K562 (cell line): ENCODE measurements at regions not wholly inside any gene's neighbourhood (a gene's known extent, or its start where the extent isn't known, plus 50 kb on each side); places are given as distances from the start of the nearest gene placed in this dataset.

ENCODE experiments used
- ATAC-seq: fragments of 200-7000 bp; cut with Tn5 transposase; 3 replicates; pipeline ENCODE4 v1.9.1; 2020; ENCODE audit warnings: moderate library complexity
- BruUV-seq: library from RNA; stranded (reverse); fragments of 400-500 nt; replicated peaks from 2 replicates; lab custom pipeline; 2021; lab: Mats Ljungman, UMichigan
- CTCF ChIA-PET: fragments of 300-600 bp; formaldehyde crosslinking; extraction: SDS; loops from one replicate; lab custom pipeline; 2021; ENCODE audit warnings: low intra/inter-chr PET ratio; lab: Yijun Ruan, JAX
- POLR2A ChIA-PET: fragments of 300-600, 350-650 bp; sonication (Branson Sonifier 250); formaldehyde crosslinking; extraction: SDS; loops from one replicate; lab custom pipeline; 2021; ENCODE audit warnings: antibody characterized with exemption, inconsistent platforms; lab: Yijun Ruan, JAX
- DNase-seq, 4 experiments: peaks; one replicate each; pipeline versions ENCODE4 v3.0.0 to v3.0.0-alpha.2; 2011 to 2018; ENCODE audit warnings: low spot score in 3 of 4, mixed read lengths in 3 of 4; ENCODE audit errors: extremely low read depth in 1 of 4
- FAIRE-seq: peaks from 2 replicates; lab custom pipeline; 2011; peaks lifted over from hg19 to GRCh38; lab: Jason Lieb, UNC
- H2AFZ ChIP-seq: 2 replicates; pipeline ENCODE4 v1.6.0; 2011; ENCODE audit warnings: low read depth, low read length, control low read depth, inconsistent platforms
- H3K27ac ChIP-seq: fragments of 200-600 bp; 3 replicates; pipeline ENCODE4 v1.8.0; 2011; ENCODE audit warnings: low read depth, mild to moderate bottlenecking, control low read depth, inconsistent platforms, low read length, moderate library complexity, mixed read lengths; ENCODE audit errors: extremely low read depth
- H3K27me3 ChIP-seq, 2 experiments: fragments of 300-600 bp in 1 of 2; 2 replicates in 1 of 2; 3 replicates in 1 of 2; pipeline versions ENCODE4 v1.6.0 to v1.8.0; 2011; ENCODE audit warnings: inconsistent platforms in 2 of 2, low read length in 2 of 2, mild to moderate bottlenecking in 1 of 2, mixed read lengths in 1 of 2, moderate library complexity in 1 of 2; ENCODE audit not compliant: control insufficient read depth in 2 of 2, insufficient read depth in 2 of 2
- H3K36me3 ChIP-seq: fragments of 300-600 bp; 3 replicates; pipeline ENCODE4 v1.8.0; 2011; ENCODE audit warnings: mild to moderate bottlenecking, low read length, inconsistent platforms; ENCODE audit not compliant: control insufficient read depth, insufficient read depth
- H3K4me1 ChIP-seq, 2 experiments: fragments of 200-600 bp in 1 of 2; replicated peaks in 1 of 2; 2 replicates in 1 of 2; 3 replicates in 1 of 2; pipeline versions ENCODE4 v1.5.1 to v1.8.0; 2011; ENCODE audit warnings: inconsistent platforms in 2 of 2, low read length in 2 of 2, mild to moderate bottlenecking in 1 of 2, mixed read lengths in 1 of 2, moderate library complexity in 1 of 2; ENCODE audit not compliant: control insufficient read depth in 2 of 2, insufficient read depth in 2 of 2
- H3K4me2 ChIP-seq: 2 replicates; pipeline ENCODE4 v1.6.1; 2011; ENCODE audit warnings: low read length, control low read depth, inconsistent platforms, mixed read lengths; ENCODE audit not compliant: insufficient read depth
- H3K4me3 ChIP-seq: fragments of 200-600 bp; sonication (generic), shearing (Covaris generic); 2 replicates; pipeline ENCODE4 v1.5.1; 2016; ENCODE audit warnings: control low read depth, inconsistent platforms
- H3K79me2 ChIP-seq: fragments of 200-600 bp; 3 replicates; pipeline ENCODE4 v1.8.0; 2011; ENCODE audit warnings: low read length, inconsistent platforms; ENCODE audit not compliant: control insufficient read depth, insufficient read depth
- H3K9ac ChIP-seq, 2 experiments: 2 replicates each; pipeline versions ENCODE4 v1.6.0 to v1.6.1; 2011; ENCODE audit warnings: low read depth in 2 of 2, low read length in 2 of 2, control low read depth in 1 of 2, inconsistent platforms in 1 of 2, mild to moderate bottlenecking in 1 of 2, mixed read lengths in 1 of 2; ENCODE audit not compliant: insufficient read depth in 1 of 2
- H3K9me1 ChIP-seq: one replicate; pipeline ENCODE4 v1.6.0; 2011; ENCODE audit warnings: inconsistent platforms, mild to moderate bottlenecking, low read length, moderate library complexity; ENCODE audit not compliant: control insufficient read depth, insufficient read depth
- H3K9me3 ChIP-seq: replicated peaks from 2 replicates; pipeline ENCODE4 v1.5.1; 2011; ENCODE audit warnings: low read depth, low read length, inconsistent platforms; ENCODE audit not compliant: control insufficient read depth, insufficient read depth
- H4K20me1 ChIP-seq: replicated peaks from 2 replicates; pipeline ENCODE4 v1.6.1; 2011; ENCODE audit warnings: low read length, inconsistent platforms, mixed read lengths; ENCODE audit not compliant: control insufficient read depth, insufficient read depth
- CXXC5 ChIP-seq: fragments of 250-450 bp; sonication (Bioruptor Pico); IDR thresholded peaks from 2 replicates; pipeline ENCODE4 v1.8.0; 2022; ENCODE audit warnings: inconsistent platforms, mild to moderate bottlenecking, moderate library complexity
- EHMT2 ChIP-seq: fragments of 450-650 bp; IDR thresholded peaks from 2 replicates; pipeline ENCODE4 v1.6.1; 2018; ENCODE audit warnings: antibody characterized with exemption
- FIP1L1 ChIP-seq: fragments of 200-400 bp; formaldehyde crosslinking; IDR thresholded peaks from 2 replicates; pipeline ENCODE4 v1.6.1; 2018; ENCODE audit warnings: mild to moderate bottlenecking, low read depth, low read length; ENCODE audit not compliant: poor library complexity, severe bottlenecking
- GABPB1 ChIP-seq: sonication (generic); formaldehyde crosslinking; IDR thresholded peaks from 2 replicates; pipeline ENCODE4 v1.8.0; 2022; ENCODE audit warnings: mild to moderate bottlenecking, missing genetic modification reagents
- HIVEP1 ChIP-seq: fragments of 250-450 bp; sonication (Bioruptor Pico); IDR thresholded peaks from 2 replicates; pipeline ENCODE4 v1.4.0; 2020; ENCODE audit warnings: mild to moderate bottlenecking
- HNRNPLL ChIP-seq: fragments of 200-400 bp; formaldehyde crosslinking; IDR thresholded peaks from 2 replicates; pipeline ENCODE4 v1.6.1; 2017; ENCODE audit warnings: low read length, low read depth, mild to moderate bottlenecking; ENCODE audit not compliant: poor library complexity, severe bottlenecking
- SRSF7 ChIP-seq: fragments of 200-400 bp; formaldehyde crosslinking; optimal IDR thresholded peaks from 2 replicates; pipeline ENCODE3; 2017; ENCODE audit warnings: mild to moderate bottlenecking, low read depth, low read length
- TCF7L2 ChIP-seq: fragments of 150-350 bp; IDR thresholded peaks from 2 replicates; pipeline ENCODE4 v1.6.1; 2016; ENCODE audit warnings: low read depth, mild to moderate bottlenecking, low read length, moderate library complexity
- U2AF2 ChIP-seq: fragments of 200-400 bp; formaldehyde crosslinking; optimal IDR thresholded peaks from 2 replicates; pipeline ENCODE3; 2017; ENCODE audit warnings: low read depth, mild to moderate bottlenecking, low read length
- ZNF586 ChIP-seq: fragments of 450-650 bp; formaldehyde crosslinking; conservative IDR thresholded peaks from 2 replicates; pipeline ENCODE4 v1.4.0; 2020; ENCODE audit warnings: mild to moderate bottlenecking, moderate library complexity
- WGBS: fragments of 100-300 bp; shearing (Covaris generic); methylation state at CpG from one replicate; pipeline ENCODE4 v1.1.6; 2016; ENCODE audit warnings: low coverage, mixed read lengths; ENCODE audit not compliant: insufficient coverage; ENCODE audit errors: missing lambda C conversion rate; 5-methylcytosine and 5-hydroxymethylcytosine counted together
- in situ Hi-C: fragments of 300-500 bp; cut with MboI; formaldehyde crosslinking; loops from 4 replicates; pipeline ENCODE4 v1.15.0; 2018; ENCODE audit warnings: inconsistent platforms, mixed read lengths
- intact Hi-C: fragments of 100-400 bp; cut with micrococcal nuclease; formaldehyde crosslinking; loops from 2 replicates; pipeline ENCODE4 v1.14.2; 2022
- TF ChIP-seq, protein P1 (sequence below): sonication (generic); formaldehyde crosslinking; IDR thresholded peaks from 2 replicates; pipeline ENCODE4 v1.8.0; 2023; ENCODE audit warnings: mild to moderate bottlenecking, missing genetic modification reagents
- TF ChIP-seq, protein P2 (sequence below): fragments of 250-450 bp; sonication (Bioruptor Pico); IDR thresholded peaks from 2 replicates; pipeline ENCODE4 v1.4.0; 2020

DNA sequence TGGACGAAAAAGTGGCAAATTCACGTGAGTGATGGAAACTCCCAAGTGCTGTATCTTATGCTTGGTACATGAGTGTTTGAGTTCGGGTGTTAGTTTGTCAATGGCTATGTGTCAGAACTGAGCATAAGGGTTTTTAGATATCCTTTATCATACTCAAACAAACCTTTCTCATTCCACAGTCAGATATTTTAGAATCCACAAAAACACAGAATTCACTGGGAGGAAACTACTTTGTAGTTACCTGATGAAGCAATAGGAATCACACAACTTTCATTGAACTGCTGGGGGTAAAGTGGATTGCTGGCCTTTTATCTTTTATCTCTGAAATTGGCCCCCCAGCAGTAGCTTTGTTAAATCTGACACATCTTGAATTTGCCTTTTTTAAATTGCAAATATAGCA lies 64.0 kb downstream of the DKK1 start:
- H2AFZ ChIP-seq: no peak overlapping the region
- ChIA-PET CTCF (no interaction called here), POLR2A (no interaction called here)
- TF ChIP-seq EHMT2: no peak
- no peak for TF ChIP-seq HIVEP1
- no peaks in the 10 kb centered on the region for H3K79me2 ChIP-seq
- no peaks in the 10 kb centered on the region for H3K4me1 ChIP-seq
- no peak overlapping the region for H3K4me2 ChIP-seq
- H3K9me3 ChIP-seq: no peaks in the 10 kb centered on the region
- intact Hi-C loops: no loop called here
- H3K27ac ChIP-seq: no peak overlapping the region
- H3K36me3 ChIP-seq: no peaks in the 10 kb centered on the region
- no peak for DNase-seq
- H3K4me3 ChIP-seq: no peak overlapping the region
- H4K20me1 ChIP-seq: no peaks in the 10 kb centered on the region
- no TSS peak for BruUV-seq
- H3K9ac ChIP-seq: no peak overlapping the region
- 0% methylated on average over 3 of the region's 3 CpGs for WGBS
- FAIRE-seq: no peak
- no peaks in the 10 kb centered on the region for H3K9me1 ChIP-seq
- in situ Hi-C loops: no loop called here
- no peaks in the 10 kb centered on the region for H3K27me3 ChIP-seq
- no peak for ATAC-seq

DNA sequence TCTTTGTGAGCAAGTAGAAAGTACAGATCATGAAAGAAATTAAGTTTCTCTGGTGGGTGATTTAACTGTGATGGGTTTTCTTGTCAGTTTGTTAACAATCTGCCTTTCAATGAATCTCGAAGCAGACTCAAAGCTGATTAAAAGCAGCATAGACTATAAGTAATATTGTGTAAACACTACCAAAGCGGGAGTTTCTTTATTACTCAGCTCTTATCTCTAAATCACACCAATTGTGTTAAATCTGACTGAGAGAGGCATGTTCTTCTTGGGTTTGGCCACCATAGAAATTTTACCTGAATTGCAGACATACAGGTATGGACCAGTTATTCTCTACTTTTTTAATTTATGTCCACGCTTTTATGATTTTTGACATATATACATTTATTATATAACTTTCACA lies 65.2 kb downstream of the DKK1 start:
- no peak overlapping the region for H3K4me3 ChIP-seq
- no peak for ATAC-seq
- H3K27ac ChIP-seq: no peak overlapping the region
- ChIA-PET POLR2A (no interaction called here), CTCF (no interaction called here)
- no peaks in the 10 kb centered on the region for H3K79me2 ChIP-seq
- no peaks in the 10 kb centered on the region for H3K9me1 ChIP-seq
- H3K4me2 ChIP-seq: no peak overlapping the region
- H3K27me3 ChIP-seq: no peaks in the 10 kb centered on the region
- WGBS: 0% methylated on average over 3 of the region's 3 CpGs
- DNase-seq: no peak
- FAIRE-seq: no peak
- H3K9ac ChIP-seq: no peak overlapping the region
- H3K36me3 ChIP-seq: no peaks in the 10 kb centered on the region
- no peak overlapping the region for H2AFZ ChIP-seq
- no TSS peak for BruUV-seq
- no peaks in the 10 kb centered on the region for H3K9me3 ChIP-seq
- in situ Hi-C loops (no loop called here), intact Hi-C loops (no loop called here)
- no peaks in the 10 kb centered on the region for H4K20me1 ChIP-seq
- H3K4me1 ChIP-seq: no peaks in the 10 kb centered on the region
- TF ChIP-seq ZNF586 (CRISPR knock-in tag) (no peak), SRSF7 (no peak), TCF7L2 (no peak), CXXC5 (CRISPR knock-in tag) (no peak), U2AF2 (no peak), FIP1L1 (no peak), HNRNPLL (no peak), GABPB1 (CRISPR knock-in tag) (no peak)
- TF ChIP-seq, protein P1, sequence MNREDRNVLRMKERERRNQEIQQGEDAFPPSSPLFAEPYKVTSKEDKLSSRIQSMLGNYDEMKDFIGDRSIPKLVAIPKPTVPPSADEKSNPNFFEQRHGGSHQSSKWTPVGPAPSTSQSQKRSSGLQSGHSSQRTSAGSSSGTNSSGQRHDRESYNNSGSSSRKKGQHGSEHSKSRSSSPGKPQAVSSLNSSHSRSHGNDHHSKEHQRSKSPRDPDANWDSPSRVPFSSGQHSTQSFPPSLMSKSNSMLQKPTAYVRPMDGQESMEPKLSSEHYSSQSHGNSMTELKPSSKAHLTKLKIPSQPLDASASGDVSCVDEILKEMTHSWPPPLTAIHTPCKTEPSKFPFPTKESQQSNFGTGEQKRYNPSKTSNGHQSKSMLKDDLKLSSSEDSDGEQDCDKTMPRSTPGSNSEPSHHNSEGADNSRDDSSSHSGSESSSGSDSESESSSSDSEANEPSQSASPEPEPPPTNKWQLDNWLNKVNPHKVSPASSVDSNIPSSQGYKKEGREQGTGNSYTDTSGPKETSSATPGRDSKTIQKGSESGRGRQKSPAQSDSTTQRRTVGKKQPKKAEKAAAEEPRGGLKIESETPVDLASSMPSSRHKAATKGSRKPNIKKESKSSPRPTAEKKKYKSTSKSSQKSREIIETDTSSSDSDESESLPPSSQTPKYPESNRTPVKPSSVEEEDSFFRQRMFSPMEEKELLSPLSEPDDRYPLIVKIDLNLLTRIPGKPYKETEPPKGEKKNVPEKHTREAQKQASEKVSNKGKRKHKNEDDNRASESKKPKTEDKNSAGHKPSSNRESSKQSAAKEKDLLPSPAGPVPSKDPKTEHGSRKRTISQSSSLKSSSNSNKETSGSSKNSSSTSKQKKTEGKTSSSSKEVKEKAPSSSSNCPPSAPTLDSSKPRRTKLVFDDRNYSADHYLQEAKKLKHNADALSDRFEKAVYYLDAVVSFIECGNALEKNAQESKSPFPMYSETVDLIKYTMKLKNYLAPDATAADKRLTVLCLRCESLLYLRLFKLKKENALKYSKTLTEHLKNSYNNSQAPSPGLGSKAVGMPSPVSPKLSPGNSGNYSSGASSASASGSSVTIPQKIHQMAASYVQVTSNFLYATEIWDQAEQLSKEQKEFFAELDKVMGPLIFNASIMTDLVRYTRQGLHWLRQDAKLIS (CRISPR knock-in tag): no peak
- TF ChIP-seq, protein P2, sequence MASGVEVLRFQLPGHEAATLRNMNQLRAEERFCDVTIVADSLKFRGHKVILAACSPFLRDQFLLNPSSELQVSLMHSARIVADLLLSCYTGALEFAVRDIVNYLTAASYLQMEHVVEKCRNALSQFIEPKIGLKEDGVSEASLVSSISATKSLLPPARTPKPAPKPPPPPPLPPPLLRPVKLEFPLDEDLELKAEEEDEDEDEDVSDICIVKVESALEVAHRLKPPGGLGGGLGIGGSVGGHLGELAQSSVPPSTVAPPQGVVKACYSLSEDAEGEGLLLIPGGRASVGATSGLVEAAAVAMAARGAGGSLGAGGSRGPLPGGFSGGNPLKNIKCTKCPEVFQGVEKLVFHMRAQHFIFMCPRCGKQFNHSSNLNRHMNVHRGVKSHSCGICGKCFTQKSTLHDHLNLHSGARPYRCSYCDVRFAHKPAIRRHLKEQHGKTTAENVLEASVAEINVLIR (CRISPR knock-in tag): no peak
